GM12873 (cell line): ENCODE measurements at regions not wholly inside any gene's neighbourhood (a gene's known extent, or its start where the extent isn't known, plus 50 kb on each side); places are given as distances from the start of the nearest gene placed in this dataset.
A peak's percentile ranks its signal among the peaks of the same experiment; 100 is the strongest.

ENCODE experiments used
- CTCF ChIP-seq: IDR thresholded peaks from 2 replicates; pipeline ENCODE4 v1.5.1; 2012; ENCODE audit warnings: low read depth, mild to moderate bottlenecking, moderate library complexity, low read length, control low read depth; ENCODE audit not compliant: insufficient read depth; ENCODE audit errors: missing control alignments

GRCh38 chr12:24042651-24043050 lies 93.2 kb upstream of the SOX5 start:
- TF ChIP-seq CTCF, result no peak

GRCh38 chr12:24039113-24039525 lies 89.6 kb upstream of the SOX5 start:
- no peak for TF ChIP-seq CTCF

- no peak for TF ChIP-seq CTCF
Observed at GRCh38 chr12:24038211-24038997, 88.9 kb upstream of the SOX5 start.

- TF ChIP-seq CTCF, result no peak
Observed at GRCh38 chr12:24036438-24037216, 87.2 kb upstream of the SOX5 start.

- no peak for TF ChIP-seq CTCF
Observed at GRCh38 chr12:24034894-24035293, 85.4 kb upstream of the SOX5 start.

- no peak for TF ChIP-seq CTCF
Observed at GRCh38 chr12:24034160-24034559, 84.7 kb upstream of the SOX5 start.

GRCh38 chr12:24027352-24027751 lies 77.9 kb upstream of the SOX5 start:
- TF ChIP-seq CTCF, result peak; percentile 29
